B cell (primary cell): ENCODE measurements at regions not wholly inside any gene's neighbourhood (a gene's known extent, or its start where the extent isn't known, plus 50 kb on each side); places are given as distances from the start of the nearest gene placed in this dataset.

Source experiments
- ATAC-seq: fragments of 200-7000 bp; cut with Tn5 transposase; one replicate; pipeline ENCODE4 v1.10.0; 2021; ENCODE audit warnings: low read depth, mild to moderate bottlenecking, moderate number of reproducible peaks, moderate library complexity
- CTCF ChIA-PET: fragments of 350-600 bp; sonication (Branson Sonifier 250); formaldehyde crosslinking; loops from one replicate; lab custom pipeline; 2021; ENCODE audit warnings: antibody characterized with exemption, inconsistent platforms; lab: Charles Lee
- POLR2A ChIA-PET: fragments of 350-600 bp; sonication (Branson Sonifier 250); formaldehyde crosslinking; loops from one replicate; lab custom pipeline; 2021; ENCODE audit warnings: antibody characterized with exemption; lab: Charles Lee
- DNase-seq: peaks from one replicate; pipeline ENCODE4 v3.0.0; 2013
- H2AFZ ChIP-seq: 2 replicates; pipeline ENCODE4 v1.6.1; 2012; ENCODE audit warnings: mild to moderate bottlenecking, low read depth, low read length; ENCODE audit not compliant: insufficient read depth, poor library complexity, severe bottlenecking
- H3K27ac ChIP-seq, 2 donors: 1 replicate in 1 of 2; 2 replicates in 1 of 2; pipeline ENCODE4 v1.5.1; 2012 to 2013; ENCODE audit warnings: low read length in 2 of 2, mild to moderate bottlenecking in 2 of 2, moderate library complexity in 1 of 2
- H3K27me3 ChIP-seq, 4 experiments: fragments of 200-600 bp in 1 of 4; sonication (generic) in 1 of 4; replicated peaks in 1 of 4; 1 replicate in 2 of 4; 2 replicates in 2 of 4; pipeline versions ENCODE4 v1.6.1 to v1.7.0; 2013 to 2016; ENCODE audit warnings: low read length in 3 of 4, mild to moderate bottlenecking in 2 of 4, mixed read lengths in 1 of 4, moderate library complexity in 1 of 4; ENCODE audit not compliant: insufficient read depth in 4 of 4, control insufficient read depth in 3 of 4; ENCODE audit errors: control extremely low read depth in 1 of 4
- H3K36me3 ChIP-seq, 2 experiments: replicated peaks in 1 of 2; 1 replicate in 1 of 2; 2 replicates in 1 of 2; pipeline versions ENCODE4 v1.6.1 to v1.7.1; 2013; ENCODE audit warnings: low read length in 1 of 2; ENCODE audit not compliant: insufficient read depth in 2 of 2, control insufficient read depth in 1 of 2; ENCODE audit errors: control extremely low read depth in 1 of 2, extremely low read depth in 1 of 2
- H3K4me1 ChIP-seq, 2 donors: fragments of 200-600 bp in 1 of 2; sonication (generic) in 1 of 2; 1 replicate in 1 of 2; 2 replicates in 1 of 2; pipeline versions ENCODE4 v1.5.1 to v1.6.1; 2013 to 2017; ENCODE audit warnings: low read length in 2 of 2; ENCODE audit not compliant: control insufficient read depth in 2 of 2, insufficient read depth in 2 of 2
- H3K4me2 ChIP-seq: replicated peaks from 2 replicates; pipeline ENCODE3; 2012; ENCODE audit warnings: mild to moderate bottlenecking, low read depth, low read length; ENCODE audit not compliant: poor library complexity, severe bottlenecking
- H3K4me3 ChIP-seq, 5 experiments: fragments of 200-600 bp in 1 of 5; sonication (generic) in 1 of 5; 1 replicate in 3 of 5; 2 replicates in 2 of 5; pipeline versions ENCODE4 v1.5.1 to v1.7.0; 2011 to 2016; ENCODE audit warnings: low read length in 4 of 5, mild to moderate bottlenecking in 4 of 5, low read depth in 2 of 5, control low read depth in 1 of 5, moderate library complexity in 1 of 5; ENCODE audit not compliant: insufficient read depth in 1 of 5; ENCODE audit errors: control extremely low read depth in 1 of 5, extremely low read depth in 1 of 5
- H3K79me2 ChIP-seq: fragments of 200-600 bp; sonication (generic); one replicate; pipeline ENCODE4 v1.6.0; 2016; ENCODE audit warnings: low read length; ENCODE audit not compliant: control insufficient read depth, insufficient read depth
- H3K9ac ChIP-seq: fragments of 200-600 bp; sonication (generic); 2 replicates; pipeline ENCODE4 v1.6.1; 2017; ENCODE audit warnings: mild to moderate bottlenecking, low read length, moderate library complexity
- H3K9me3 ChIP-seq, 3 donors: one replicate each; pipeline versions ENCODE4 v1.6.1 to v1.7.1; 2013; ENCODE audit warnings: low read length in 2 of 3; ENCODE audit not compliant: control insufficient read depth in 2 of 3, insufficient read depth in 1 of 3; ENCODE audit errors: control extremely low read depth in 1 of 3
- H4K20me1 ChIP-seq: 2 replicates; pipeline ENCODE4 v1.6.0; 2012; ENCODE audit warnings: mild to moderate bottlenecking, low read length; ENCODE audit not compliant: insufficient read depth, control insufficient read depth, poor library complexity, severe bottlenecking
- H3K27ac Mint-ChIP-seq: one replicate; pipeline ENCODE4 v1.8.0; 2021; ENCODE audit warnings: mixed read lengths
- H3K27me3 Mint-ChIP-seq: one replicate; pipeline ENCODE4 v1.8.0; 2021; ENCODE audit warnings: mixed read lengths
- H3K4me1 Mint-ChIP-seq: one replicate; pipeline ENCODE4 v1.8.0; 2021; ENCODE audit warnings: mixed read lengths
- H3K4me3 Mint-ChIP-seq: one replicate; pipeline ENCODE4 v1.8.0; 2021; ENCODE audit warnings: mixed read lengths
- H3K9me3 Mint-ChIP-seq: one replicate; pipeline ENCODE4 v1.8.0; 2022; ENCODE audit warnings: mixed read lengths; ENCODE audit not compliant: insufficient read depth
- EZH2 ChIP-seq: IDR thresholded peaks from 2 replicates; pipeline ENCODE4 v1.6.1; 2012; ENCODE audit warnings: borderline replicate concordance, low read depth, mild to moderate bottlenecking, moderate library complexity, low read length; ENCODE audit not compliant: insufficient read depth, poor library complexity, severe bottlenecking
- WGBS: methylation state at CpG from one replicate; pipeline ENCODE4 v1.1.5; 2013; ENCODE audit warnings: missing lambda C conversion rate; ENCODE audit not compliant: insufficient coverage; 5-methylcytosine and 5-hydroxymethylcytosine counted together
- intact Hi-C: fragments of 100-400 bp; cut with micrococcal nuclease; formaldehyde crosslinking; loops from one replicate; pipeline ENCODE4 v1.10.0; 2022
- TF ChIP-seq, protein P1 (sequence below): fragments of 200-600 bp; IDR thresholded peaks from one replicate; pipeline ENCODE4 v1.8.0; 2022; ENCODE audit warnings: antibody characterized with exemption, mild to moderate bottlenecking

DNA sequence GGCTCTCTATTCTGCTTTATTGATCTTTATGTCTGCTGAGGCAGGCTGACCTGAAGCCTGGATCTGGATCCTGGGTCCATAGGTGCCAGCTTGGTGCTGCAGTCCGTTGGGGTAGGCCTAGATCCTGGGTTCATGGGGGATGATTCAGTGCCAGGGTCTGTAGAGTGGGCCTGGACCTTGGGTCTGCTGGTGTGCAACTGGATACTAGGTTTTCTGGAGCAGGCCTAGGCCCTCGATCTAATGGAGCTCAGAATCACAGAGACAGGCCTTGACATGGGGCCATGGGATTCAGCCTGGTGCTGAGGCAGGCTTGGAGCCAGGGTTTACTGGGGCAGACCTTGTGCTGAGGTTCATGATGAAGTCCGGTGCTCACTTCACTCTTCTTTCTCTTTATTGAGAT, 358.6 kb downstream of the TEX13C start:
- H3K4me2 ChIP-seq, result no peak overlapping the region
- ChIA-PET CTCF (no interaction called here), POLR2A (no interaction called here)
- no peak overlapping the region for H3K9ac ChIP-seq
- no peaks in the 10 kb centered on the region for H3K36me3 ChIP-seq
- H3K27me3 Mint-ChIP-seq, result no peaks in the 10 kb centered on the region
- H4K20me1 ChIP-seq, result no peaks in the 10 kb centered on the region
- intact Hi-C loops, result no loop called here
- no peaks in the 10 kb centered on the region for H3K9me3 ChIP-seq
- peaks cover 15 to 22% of the 10 kb centered on the region in 2 donors for H3K4me1 ChIP-seq
- H3K27ac ChIP-seq, result no peak overlapping the region
- peaks cover 17% of the 10 kb centered on the region for H3K4me1 Mint-ChIP-seq
- WGBS, result 83% methylated on average over 2 of the region's 3 CpGs
- H3K79me2 ChIP-seq, result no peaks in the 10 kb centered on the region
- ATAC-seq, result no peak
- H2AFZ ChIP-seq, result no peak overlapping the region
- H3K9me3 Mint-ChIP-seq, result no peaks in the 10 kb centered on the region
- DNase-seq, result no peak
- H3K4me3 Mint-ChIP-seq, result no peak overlapping the region
- no peak overlapping the region for H3K4me3 ChIP-seq
- no peaks in the 10 kb centered on the region for H3K27me3 ChIP-seq
- no peak overlapping the region for H3K27ac Mint-ChIP-seq
- no peak for TF ChIP-seq EZH2
- TF ChIP-seq, protein P1, sequence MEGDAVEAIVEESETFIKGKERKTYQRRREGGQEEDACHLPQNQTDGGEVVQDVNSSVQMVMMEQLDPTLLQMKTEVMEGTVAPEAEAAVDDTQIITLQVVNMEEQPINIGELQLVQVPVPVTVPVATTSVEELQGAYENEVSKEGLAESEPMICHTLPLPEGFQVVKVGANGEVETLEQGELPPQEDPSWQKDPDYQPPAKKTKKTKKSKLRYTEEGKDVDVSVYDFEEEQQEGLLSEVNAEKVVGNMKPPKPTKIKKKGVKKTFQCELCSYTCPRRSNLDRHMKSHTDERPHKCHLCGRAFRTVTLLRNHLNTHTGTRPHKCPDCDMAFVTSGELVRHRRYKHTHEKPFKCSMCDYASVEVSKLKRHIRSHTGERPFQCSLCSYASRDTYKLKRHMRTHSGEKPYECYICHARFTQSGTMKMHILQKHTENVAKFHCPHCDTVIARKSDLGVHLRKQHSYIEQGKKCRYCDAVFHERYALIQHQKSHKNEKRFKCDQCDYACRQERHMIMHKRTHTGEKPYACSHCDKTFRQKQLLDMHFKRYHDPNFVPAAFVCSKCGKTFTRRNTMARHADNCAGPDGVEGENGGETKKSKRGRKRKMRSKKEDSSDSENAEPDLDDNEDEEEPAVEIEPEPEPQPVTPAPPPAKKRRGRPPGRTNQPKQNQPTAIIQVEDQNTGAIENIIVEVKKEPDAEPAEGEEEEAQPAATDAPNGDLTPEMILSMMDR, result no peak

DNA sequence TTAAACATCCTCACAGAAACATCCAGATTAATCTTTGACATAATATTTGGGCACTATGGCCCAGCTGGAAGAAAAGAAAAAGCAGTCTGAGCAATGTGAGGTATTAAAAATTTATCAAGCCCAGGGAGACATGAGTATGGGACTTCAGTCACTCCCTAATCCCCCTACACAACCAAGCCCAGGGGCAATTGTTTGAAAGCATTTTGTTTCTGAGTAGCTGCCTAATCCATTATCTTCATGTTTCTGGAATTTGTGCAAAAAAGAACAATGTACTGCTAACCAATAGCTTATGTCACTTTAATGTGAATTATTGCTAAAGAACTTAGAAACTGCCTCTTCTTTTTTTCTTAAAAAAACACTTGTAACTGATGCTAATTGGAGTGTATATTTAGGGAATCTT, 360.7 kb downstream of the TEX13C start:
- no peak overlapping the region for H2AFZ ChIP-seq
- H3K4me2 ChIP-seq, result no peak overlapping the region
- H3K9me3 Mint-ChIP-seq, result no peaks in the 10 kb centered on the region

More for the DNA sequence above, 360.7 kb downstream of the TEX13C start:
- DNase-seq (no peak), ATAC-seq (no peak)
- CTCF ChIA-PET, result no interaction called here
- intact Hi-C loops, result no loop called here
- no peaks in the 10 kb centered on the region for H3K36me3 ChIP-seq
- Mint-ChIP-seq H3K27me3 (no peaks in the 10 kb centered on the region), H3K4me1 (peaks cover 17% of the 10 kb centered on the region), H3K4me3 (no peak overlapping the region), H3K27ac (no peak overlapping the region)
- H3K4me3 ChIP-seq, result no peak overlapping the region
- H3K79me2 ChIP-seq, result no peaks in the 10 kb centered on the region
- H3K4me1 ChIP-seq, result peaks cover 15 to 22% of the 10 kb centered on the region in 2 donors
- no peaks in the 10 kb centered on the region for H3K9me3 ChIP-seq
- H3K9ac ChIP-seq, result no peak overlapping the region
- TF ChIP-seq, protein P1, result no peak
- TF ChIP-seq EZH2, result no peak
- H4K20me1 ChIP-seq, result no peaks in the 10 kb centered on the region
- no peaks in the 10 kb centered on the region for H3K27me3 ChIP-seq
- POLR2A ChIA-PET, result no interaction called here
- no peak overlapping the region for H3K27ac ChIP-seq
